ENCODE measurements at regions not wholly inside any gene's neighbourhood (a gene's known extent, or its start where the extent isn't known, plus 50 kb on each side); places are given as distances from the start of the nearest gene placed in this dataset.

DNA sequence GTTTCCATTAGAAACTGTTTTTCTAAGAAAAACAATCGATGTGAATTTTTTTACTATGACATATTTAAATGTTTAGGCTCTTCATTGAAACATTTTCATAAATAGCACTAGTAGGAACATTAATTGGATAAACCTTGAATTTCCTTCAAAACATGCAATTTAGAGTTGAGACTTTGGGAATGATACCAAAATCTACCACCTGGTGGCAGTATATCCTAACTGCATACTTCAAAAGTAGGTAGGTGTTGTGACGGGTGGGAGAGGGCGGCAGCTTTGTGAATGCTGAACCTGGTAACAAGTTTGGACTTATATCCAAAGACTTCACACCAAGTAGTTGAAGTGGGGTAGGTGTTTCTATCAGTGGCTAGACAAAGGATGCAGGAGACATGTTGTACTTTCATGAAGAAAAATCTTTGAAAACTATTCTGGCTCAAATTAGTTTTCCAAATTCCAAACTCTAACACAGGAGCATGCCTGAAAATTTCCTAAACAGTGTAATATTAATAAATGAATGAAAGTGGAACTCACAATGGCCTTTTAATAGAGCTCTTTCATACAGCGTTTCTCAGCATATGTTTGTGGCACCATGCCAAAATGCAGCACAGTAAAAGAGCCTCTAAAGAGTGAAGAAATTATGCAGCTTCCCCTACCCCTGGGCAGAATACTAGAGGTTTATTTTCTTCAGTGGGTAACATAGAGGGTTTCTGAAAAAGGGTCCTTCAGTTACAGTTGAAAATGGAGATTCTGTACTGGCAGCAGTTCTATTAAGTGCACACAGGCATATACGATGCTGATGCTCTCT lies 201.0 kb upstream of the TPK1 start (continued):
- TF ChIP-seq EP400 (IDR thresholded peaks at IDR 0.05) (no peak), NFIX (CRISPR knock-in tag; IDR thresholded peaks at IDR 0.05; ENCODE audit: low read depth) (peak; percentile 39), MBD2 (IDR thresholded peaks at IDR 0.05; ENCODE audit: borderline replicate concordance, low read depth) (no peak), RAD21 (CRISPR knock-in tag; conservative IDR thresholded peaks at IDR 0.05 in 1 of 2, IDR thresholded peaks at IDR 0.05 in 1 of 2) (peak; percentile 83 to 85), REST (IDR thresholded peaks at IDR 0.05; ENCODE audit: borderline replicate concordance) (peak; percentile 80), REST (CRISPR knock-in tag; IDR thresholded peaks at IDR 0.05; ENCODE audit: low read depth) (no peak)
- TF ChIP-seq, protein P1, sequence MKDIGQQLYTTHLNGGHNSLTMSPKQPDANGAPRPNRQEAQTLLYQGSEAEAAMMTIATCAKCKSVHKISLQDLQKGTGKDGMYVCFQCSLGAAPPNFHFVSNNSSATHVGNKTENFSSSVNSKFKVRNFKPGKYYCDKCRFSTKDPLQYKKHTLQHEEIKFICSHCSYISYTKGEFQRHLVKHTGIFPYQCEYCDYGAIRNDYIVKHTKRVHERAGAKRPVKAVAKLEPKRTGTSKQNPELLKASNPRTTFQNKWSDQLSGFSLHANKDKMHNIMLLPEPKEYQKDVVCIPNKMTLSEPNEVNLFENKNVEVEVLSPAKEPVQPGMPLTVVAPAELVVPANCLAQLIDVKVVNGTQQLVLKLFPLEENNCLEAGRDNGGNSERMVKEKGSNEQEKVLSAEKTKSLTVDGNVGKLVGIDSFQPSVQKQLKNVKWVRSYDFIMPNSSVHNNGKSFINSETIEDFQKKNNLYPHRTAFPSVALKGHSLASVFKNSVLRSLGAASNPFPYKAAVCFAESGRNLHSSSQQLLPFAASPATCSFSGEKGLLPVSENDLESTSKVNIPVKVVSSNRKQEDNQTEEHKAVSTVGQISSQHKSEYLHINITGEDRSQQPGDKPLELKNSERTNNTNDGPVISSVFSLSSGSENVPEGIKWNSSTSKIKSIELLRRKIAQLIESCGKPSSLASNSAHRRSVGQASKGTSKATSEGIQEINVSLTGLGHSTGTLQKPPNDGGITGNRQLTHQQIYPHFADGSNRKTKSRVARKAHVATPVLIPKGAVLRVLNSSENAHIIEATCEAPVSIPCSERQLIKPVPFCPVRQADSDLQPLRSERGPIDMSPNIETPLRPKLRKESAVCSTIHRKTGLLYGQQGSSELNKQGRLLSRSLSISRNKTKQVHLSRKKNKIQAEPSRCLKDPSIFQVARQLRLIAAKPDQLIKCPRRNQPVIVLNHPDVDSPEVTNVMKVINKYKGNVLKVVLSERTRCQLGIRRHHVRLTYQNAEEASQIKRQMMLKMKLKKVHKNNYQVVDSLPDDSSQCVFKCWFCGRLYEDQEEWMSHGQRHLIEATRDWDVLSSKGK (CRISPR knock-in tag; IDR thresholded peaks at IDR 0.05) = no peak
- TF ChIP-seq, protein P2, sequence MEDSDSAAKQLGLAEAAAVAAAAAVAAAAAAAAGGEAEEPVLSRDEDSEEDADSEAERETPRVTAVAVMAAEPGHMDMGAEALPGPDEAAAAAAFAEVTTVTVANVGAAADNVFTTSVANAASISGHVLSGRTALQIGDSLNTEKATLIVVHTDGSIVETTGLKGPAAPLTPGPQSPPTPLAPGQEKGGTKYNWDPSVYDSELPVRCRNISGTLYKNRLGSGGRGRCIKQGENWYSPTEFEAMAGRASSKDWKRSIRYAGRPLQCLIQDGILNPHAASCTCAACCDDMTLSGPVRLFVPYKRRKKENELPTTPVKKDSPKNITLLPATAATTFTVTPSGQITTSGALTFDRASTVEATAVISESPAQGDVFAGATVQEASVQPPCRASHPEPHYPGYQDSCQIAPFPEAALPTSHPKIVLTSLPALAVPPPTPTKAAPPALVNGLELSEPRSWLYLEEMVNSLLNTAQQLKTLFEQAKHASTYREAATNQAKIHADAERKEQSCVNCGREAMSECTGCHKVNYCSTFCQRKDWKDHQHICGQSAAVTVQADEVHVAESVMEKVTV (CRISPR knock-in tag; IDR thresholded peaks at IDR 0.05) = peak; percentile 64
- TF ChIP-seq, protein P3, sequence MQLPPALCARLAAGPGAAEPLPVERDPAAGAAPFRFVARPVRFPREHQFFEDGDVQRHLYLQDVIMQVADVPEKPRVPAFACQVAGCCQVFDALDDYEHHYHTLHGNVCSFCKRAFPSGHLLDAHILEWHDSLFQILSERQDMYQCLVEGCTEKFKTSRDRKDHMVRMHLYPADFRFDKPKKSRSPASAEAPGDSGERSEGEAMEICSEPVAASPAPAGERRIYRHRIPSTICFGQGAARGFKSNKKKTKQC (CRISPR knock-in tag; IDR thresholded peaks at IDR 0.05) = no peak

Data from K562 (cell line).